ENCODE measurements at regions not wholly inside any gene's neighbourhood (a gene's known extent, or its start where the extent isn't known, plus 50 kb on each side); places are given as distances from the start of the nearest gene placed in this dataset.

GRCh38 chr5:67289763-67290521, 93.3 kb upstream of the CD180 start:
- Mint-ChIP-seq H3K36me3 (ENCODE audit: unreplicated experiment) (no peaks in the 10 kb centered on the region), H3K9me3 (ENCODE audit: unreplicated experiment) (no peaks in the 10 kb centered on the region), H3K27me3 (ENCODE audit: unreplicated experiment) (peaks cover 3% of the 10 kb centered on the region), H3K4me3 (ENCODE audit: unreplicated experiment) (no peak overlapping the region), H3K27ac (ENCODE audit: unreplicated experiment) (no peak overlapping the region), H3K4me1 (ENCODE audit: unreplicated experiment) (peaks cover 55% of the 10 kb centered on the region)
- no peak for DNase-seq (ENCODE audit: extremely low spot score, unreplicated experiment)
- no peak for TF ChIP-seq CTCF (IDR thresholded peaks at IDR 0.05)

GRCh38 chr5:67287510-67288268, 91.1 kb upstream of the CD180 start:
- no peak for DNase-seq (ENCODE audit: extremely low spot score, unreplicated experiment)
- peak overlapping the region; percentile 42 for H3K27ac Mint-ChIP-seq (ENCODE audit: unreplicated experiment)
- no peaks in the 10 kb centered on the region for H3K36me3 Mint-ChIP-seq (ENCODE audit: unreplicated experiment)
- H3K9me3 Mint-ChIP-seq (ENCODE audit: unreplicated experiment): no peaks in the 10 kb centered on the region
- TF ChIP-seq CTCF (IDR thresholded peaks at IDR 0.05): no peak
- H3K4me1 Mint-ChIP-seq (ENCODE audit: unreplicated experiment): peaks cover 49% of the 10 kb centered on the region
- H3K4me3 Mint-ChIP-seq (ENCODE audit: unreplicated experiment): no peak overlapping the region
- H3K27me3 Mint-ChIP-seq (ENCODE audit: unreplicated experiment): peaks cover 3% of the 10 kb centered on the region

GRCh38 chr5:67286006-67286405, 89.4 kb upstream of the CD180 start:
- no peak overlapping the region for H3K27ac Mint-ChIP-seq (ENCODE audit: unreplicated experiment)
- no peaks in the 10 kb centered on the region for H3K36me3 Mint-ChIP-seq (ENCODE audit: unreplicated experiment)
- TF ChIP-seq CTCF (IDR thresholded peaks at IDR 0.05): no peak
- H3K4me3 Mint-ChIP-seq (ENCODE audit: unreplicated experiment): no peak overlapping the region
- no peaks in the 10 kb centered on the region for H3K9me3 Mint-ChIP-seq (ENCODE audit: unreplicated experiment)
- H3K27me3 Mint-ChIP-seq (ENCODE audit: unreplicated experiment): peaks cover 5% of the 10 kb centered on the region
- no peak for DNase-seq (ENCODE audit: extremely low spot score, unreplicated experiment)
- H3K4me1 Mint-ChIP-seq (ENCODE audit: unreplicated experiment): peaks cover 33% of the 10 kb centered on the region

GRCh38 chr5:67283988-67284487, 87.4 kb upstream of the CD180 start:
- no peak overlapping the region for H3K4me3 Mint-ChIP-seq (ENCODE audit: unreplicated experiment)
- H3K9me3 Mint-ChIP-seq (ENCODE audit: unreplicated experiment): no peaks in the 10 kb centered on the region
- H3K4me1 Mint-ChIP-seq (ENCODE audit: unreplicated experiment): peaks cover 23% of the 10 kb centered on the region
- no peak for DNase-seq (ENCODE audit: extremely low spot score, unreplicated experiment)
- H3K36me3 Mint-ChIP-seq (ENCODE audit: unreplicated experiment): no peaks in the 10 kb centered on the region
- TF ChIP-seq CTCF (IDR thresholded peaks at IDR 0.05): no peak
- peaks cover 5% of the 10 kb centered on the region for H3K27me3 Mint-ChIP-seq (ENCODE audit: unreplicated experiment)
- no peak overlapping the region for H3K27ac Mint-ChIP-seq (ENCODE audit: unreplicated experiment)

Data from osteocyte (in vitro differentiated cells).